BLaER1 (cell line): ENCODE measurements at regions not wholly inside any gene's neighbourhood (a gene's known extent, or its start where the extent isn't known, plus 50 kb on each side); places are given as distances from the start of the nearest gene placed in this dataset.

ENCODE experiments used
- H3K27ac ChIP-seq: shearing (Covaris generic); formaldehyde crosslinking; 2 replicates; pipeline ENCODE4 v1.8.1; 2022
- H3K27me3 ChIP-seq: shearing (Covaris generic); formaldehyde crosslinking; 2 replicates; pipeline ENCODE4 v1.8.1; 2022
- H3K36me3 ChIP-seq: shearing (Covaris generic); formaldehyde crosslinking; 2 replicates; pipeline ENCODE4 v1.8.1; 2022
- H3K4me1 ChIP-seq: shearing (Covaris generic); formaldehyde crosslinking; 2 replicates; pipeline ENCODE4 v1.8.1; 2022
- H3K4me2 ChIP-seq: shearing (Covaris generic); formaldehyde crosslinking; 2 replicates; pipeline ENCODE4 v1.8.1; 2022
- H3K4me3 ChIP-seq: shearing (Covaris generic); formaldehyde crosslinking; 2 replicates; pipeline ENCODE4 v1.8.1; 2022
- H3K9ac ChIP-seq: shearing (Covaris generic); formaldehyde crosslinking; 2 replicates; pipeline ENCODE4 v1.8.1; 2022
- H3K9me3 ChIP-seq: shearing (Covaris generic); formaldehyde crosslinking; 2 replicates; pipeline ENCODE4 v1.8.1; 2022
- H4K20me1 ChIP-seq: shearing (Covaris generic); formaldehyde crosslinking; 2 replicates; pipeline ENCODE4 v1.8.1; 2022
- Cebpa-rat ChIP-seq: shearing (Covaris generic); IDR thresholded peaks from 2 replicates; pipeline ENCODE4 v1.8.1; 2022

GRCh38 chr11:91794146-91794545, 430.5 kb upstream of the FAT3 start:
- TF ChIP-seq Cebpa-rat: no peak
- no peaks in the 10 kb centered on the region for H4K20me1 ChIP-seq
- no peaks in the 10 kb centered on the region for H3K36me3 ChIP-seq
- no peak overlapping the region for H3K9ac ChIP-seq
- no peaks in the 10 kb centered on the region for H3K9me3 ChIP-seq
- H3K27ac ChIP-seq: no peak overlapping the region
- H3K4me2 ChIP-seq: no peak overlapping the region
- no peaks in the 10 kb centered on the region for H3K4me1 ChIP-seq
- H3K4me3 ChIP-seq: no peak overlapping the region
- no peaks in the 10 kb centered on the region for H3K27me3 ChIP-seq

- Histone ChIP-seq H3K27me3 (no peaks in the 10 kb centered on the region), H3K4me1 (no peaks in the 10 kb centered on the region), H3K9me3 (no peaks in the 10 kb centered on the region), H3K4me3 (no peak overlapping the region), H3K9ac (no peak overlapping the region), H3K27ac (no peak overlapping the region), H3K36me3 (no peaks in the 10 kb centered on the region), H4K20me1 (no peaks in the 10 kb centered on the region), H3K4me2 (no peak overlapping the region)
- TF ChIP-seq Cebpa-rat: no peak
These were observed 431.8 kb upstream of the FAT3 start for GRCh38 chr11:91792779-91793262.

GRCh38 chr11:91791171-91791468, 433.5 kb upstream of the FAT3 start:
- H3K36me3 ChIP-seq: no peaks in the 10 kb centered on the region
- no peak for TF ChIP-seq Cebpa-rat

GRCh38 chr11:91790346-91791170, 434.1 kb upstream of the FAT3 start:
- TF ChIP-seq Cebpa-rat: no peak
- Histone ChIP-seq H3K4me1 (no peaks in the 10 kb centered on the region), H3K4me3 (no peak overlapping the region), H4K20me1 (no peaks in the 10 kb centered on the region), H3K9me3 (no peaks in the 10 kb centered on the region), H3K36me3 (no peaks in the 10 kb centered on the region), H3K27me3 (no peaks in the 10 kb centered on the region), H3K9ac (no peak overlapping the region), H3K4me2 (no peak overlapping the region), H3K27ac (no peak overlapping the region)

More at GRCh38 chr11:91791171-91791468, 433.5 kb upstream of the FAT3 start:
- Histone ChIP-seq H3K4me3 (no peak overlapping the region), H3K9ac (no peak overlapping the region), H3K27ac (no peak overlapping the region), H3K9me3 (no peaks in the 10 kb centered on the region), H3K27me3 (no peaks in the 10 kb centered on the region), H4K20me1 (no peaks in the 10 kb centered on the region), H3K4me1 (no peaks in the 10 kb centered on the region), H3K4me2 (no peak overlapping the region)

GRCh38 chr11:91788764-91789163, 435.9 kb upstream of the FAT3 start:
- Histone ChIP-seq H3K27ac (no peak overlapping the region), H3K4me3 (no peak overlapping the region), H3K36me3 (no peaks in the 10 kb centered on the region), H3K4me2 (no peak overlapping the region), H3K9me3 (no peaks in the 10 kb centered on the region), H3K4me1 (no peaks in the 10 kb centered on the region), H3K27me3 (no peaks in the 10 kb centered on the region), H3K9ac (no peak overlapping the region), H4K20me1 (no peaks in the 10 kb centered on the region)
- no peak for TF ChIP-seq Cebpa-rat

GRCh38 chr11:91786097-91786496, 438.5 kb upstream of the FAT3 start:
- H4K20me1 ChIP-seq: no peaks in the 10 kb centered on the region
- H3K36me3 ChIP-seq: no peaks in the 10 kb centered on the region
- H3K27me3 ChIP-seq: no peaks in the 10 kb centered on the region
- peaks cover 12% of the 10 kb centered on the region for H3K9me3 ChIP-seq
- no peaks in the 10 kb centered on the region for H3K4me1 ChIP-seq
- no peak overlapping the region for H3K4me3 ChIP-seq
- H3K9ac ChIP-seq: no peak overlapping the region
- no peak overlapping the region for H3K4me2 ChIP-seq
- no peak for TF ChIP-seq Cebpa-rat
- no peak overlapping the region for H3K27ac ChIP-seq

GRCh38 chr11:91783173-91783572, 441.4 kb upstream of the FAT3 start:
- no peaks in the 10 kb centered on the region for H3K4me1 ChIP-seq
- H3K9ac ChIP-seq: no peak overlapping the region
- no peaks in the 10 kb centered on the region for H3K27me3 ChIP-seq
- H3K9me3 ChIP-seq: peaks cover 12% of the 10 kb centered on the region
- no peak overlapping the region for H3K4me3 ChIP-seq
- H3K36me3 ChIP-seq: no peaks in the 10 kb centered on the region
- H3K27ac ChIP-seq: no peak overlapping the region
- no peak overlapping the region for H3K4me2 ChIP-seq
- H4K20me1 ChIP-seq: no peaks in the 10 kb centered on the region
- TF ChIP-seq Cebpa-rat: no peak

GRCh38 chr11:91778758-91779157, 445.9 kb upstream of the FAT3 start:
- Histone ChIP-seq H3K9ac (no peak overlapping the region), H3K4me3 (no peak overlapping the region), H3K27me3 (no peaks in the 10 kb centered on the region), H3K36me3 (no peaks in the 10 kb centered on the region), H3K9me3 (peaks cover 12% of the 10 kb centered on the region), H3K4me2 (no peak overlapping the region), H3K27ac (no peak overlapping the region), H4K20me1 (no peaks in the 10 kb centered on the region), H3K4me1 (no peaks in the 10 kb centered on the region)
- no peak for TF ChIP-seq Cebpa-rat

- Histone ChIP-seq H3K4me3 (no peak overlapping the region), H3K36me3 (no peaks in the 10 kb centered on the region), H3K9me3 (no peaks in the 10 kb centered on the region), H4K20me1 (no peaks in the 10 kb centered on the region), H3K4me1 (no peaks in the 10 kb centered on the region), H3K27ac (no peak overlapping the region), H3K9ac (no peak overlapping the region), H3K4me2 (no peak overlapping the region), H3K27me3 (no peaks in the 10 kb centered on the region)
- TF ChIP-seq Cebpa-rat: no peak
These were observed 448.0 kb upstream of the FAT3 start for GRCh38 chr11:91776655-91777054.

GRCh38 chr11:91773090-91773489, 451.5 kb upstream of the FAT3 start:
- H4K20me1 ChIP-seq: no peaks in the 10 kb centered on the region
- no peaks in the 10 kb centered on the region for H3K36me3 ChIP-seq
- no peaks in the 10 kb centered on the region for H3K4me1 ChIP-seq
- TF ChIP-seq Cebpa-rat: no peak
- no peak overlapping the region for H3K27ac ChIP-seq
- H3K4me2 ChIP-seq: no peak overlapping the region
- H3K9me3 ChIP-seq: no peaks in the 10 kb centered on the region
- no peaks in the 10 kb centered on the region for H3K27me3 ChIP-seq
- H3K4me3 ChIP-seq: no peak overlapping the region
- H3K9ac ChIP-seq: no peak overlapping the region

GRCh38 chr11:91771961-91772360, 452.7 kb upstream of the FAT3 start:
- Histone ChIP-seq H3K4me1 (no peaks in the 10 kb centered on the region), H4K20me1 (no peaks in the 10 kb centered on the region), H3K9me3 (no peaks in the 10 kb centered on the region), H3K9ac (no peak overlapping the region), H3K4me2 (no peak overlapping the region), H3K4me3 (no peak overlapping the region), H3K36me3 (no peaks in the 10 kb centered on the region), H3K27me3 (no peaks in the 10 kb centered on the region), H3K27ac (no peak overlapping the region)
- TF ChIP-seq Cebpa-rat: no peak
